Stimulated activated CD4-positive, alpha-beta T cell treated with anti-CD3 and anti-CD28 coated beads, Interleukin-15, amount 100 ng/mL, for 24 hours (primary cell): ENCODE measurements at regions not wholly inside any gene's neighbourhood (a gene's known extent, or its start where the extent isn't known, plus 50 kb on each side); places are given as distances from the start of the nearest gene placed in this dataset.
"Not testable (repeated sequence)": the region's sequence is repeated elsewhere in the genome, so short reads cannot be mapped to it uniquely, and the experiment has no call there.

ENCODE experiments used
- DNase-seq: peaks from one replicate; pipeline ENCODE4 v3.0.0-alpha.2; 2020

GRCh38 chr1:222415441-222415840, 132.5 kb downstream of the HHIPL2 start:
- no peak for DNase-seq

GRCh38 chr1:222413991-222414549, 133.8 kb downstream of the HHIPL2 start:
- DNase-seq: no peak

- no peak for DNase-seq
Observed at GRCh38 chr1:222413436-222413835, 134.5 kb downstream of the HHIPL2 start.

- DNase-seq: no peak
Observed at GRCh38 chr1:222404710-222405109, 143.2 kb downstream of the HHIPL2 start.

DNA sequence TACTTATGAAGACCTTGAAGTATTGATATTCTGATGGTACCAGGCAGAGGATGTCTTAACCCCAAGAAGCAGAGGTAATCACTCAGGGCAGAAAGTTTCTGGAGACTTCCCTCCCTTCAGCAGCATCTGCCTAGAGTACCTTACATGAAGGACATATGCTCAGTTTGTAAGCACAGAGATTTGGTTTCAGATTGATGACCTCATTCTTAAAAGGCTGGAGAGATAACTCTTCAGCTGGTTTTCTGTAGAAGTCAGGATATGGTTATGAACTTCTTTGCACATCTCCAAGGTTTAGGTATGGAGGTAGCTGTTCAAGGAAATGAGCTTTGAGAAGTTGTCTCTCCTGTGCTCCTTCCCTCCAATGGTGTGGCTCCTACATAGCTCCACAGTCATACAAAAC, 148.7 kb downstream of the HHIPL2 start:
- no peak for DNase-seq

DNA sequence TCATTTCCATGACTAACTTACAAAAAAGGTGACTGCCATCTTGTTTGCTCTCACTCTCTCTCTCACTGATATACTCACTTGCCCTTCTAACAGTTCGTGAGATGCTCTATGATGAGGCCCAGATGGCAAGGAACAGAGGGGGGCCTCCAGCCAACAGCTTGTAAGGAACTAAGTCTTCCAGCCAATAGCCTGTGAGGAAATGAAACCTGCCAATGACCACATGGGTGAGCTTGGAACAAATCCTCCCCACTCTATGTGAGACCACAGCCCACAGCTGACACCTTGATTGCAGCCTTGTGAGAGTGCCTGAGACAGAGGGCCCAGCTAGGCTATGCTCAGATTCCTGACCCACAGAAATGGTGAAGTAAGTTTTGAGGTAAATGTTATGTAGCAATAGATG, 153.7 kb downstream of the HHIPL2 start:
- DNase-seq: no peak

GRCh38 chr1:222392556-222392955, 155.3 kb downstream of the HHIPL2 start:
- DNase-seq: no peak

GRCh38 chr1:222390181-222390580, 157.7 kb downstream of the HHIPL2 start:
- DNase-seq: no peak

DNA sequence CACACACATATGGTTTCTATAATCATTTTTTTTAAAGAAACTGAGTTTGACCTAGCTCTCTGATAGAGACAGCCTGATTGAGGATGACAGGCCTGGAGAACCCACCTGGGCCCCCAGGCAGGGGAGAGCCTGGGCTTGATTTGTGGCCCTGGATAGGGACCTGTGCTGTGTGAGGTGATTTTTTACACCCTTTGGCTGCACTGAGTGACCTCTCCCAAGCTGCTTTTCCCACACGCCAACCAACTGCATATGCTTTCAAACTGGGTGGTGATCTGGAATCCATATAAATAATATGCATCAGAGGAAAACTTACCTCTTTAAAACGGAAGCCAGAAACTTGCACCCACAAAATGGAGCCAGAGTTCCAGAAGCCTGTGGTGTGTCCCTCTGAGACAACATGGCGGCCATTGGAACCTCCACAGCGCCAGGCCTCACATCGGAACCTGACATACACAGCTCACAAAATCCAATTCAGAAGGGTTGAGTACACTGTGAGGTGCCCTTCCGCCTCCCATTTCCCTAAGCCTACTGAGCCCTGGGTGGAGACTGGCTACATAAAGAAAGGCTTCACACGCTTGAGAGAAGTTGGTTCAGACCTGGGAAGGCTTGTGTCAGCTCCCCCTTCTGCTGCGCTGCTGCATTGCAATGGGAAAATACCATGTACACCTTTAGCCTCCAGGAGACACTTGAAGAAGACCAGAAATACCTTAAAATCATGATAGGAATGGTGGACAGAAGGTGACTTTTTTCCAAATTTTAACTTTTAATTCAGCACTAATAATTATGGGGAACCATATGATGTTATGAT, 160.7 kb downstream of the HHIPL2 start:
- DNase-seq: no peak

DNA sequence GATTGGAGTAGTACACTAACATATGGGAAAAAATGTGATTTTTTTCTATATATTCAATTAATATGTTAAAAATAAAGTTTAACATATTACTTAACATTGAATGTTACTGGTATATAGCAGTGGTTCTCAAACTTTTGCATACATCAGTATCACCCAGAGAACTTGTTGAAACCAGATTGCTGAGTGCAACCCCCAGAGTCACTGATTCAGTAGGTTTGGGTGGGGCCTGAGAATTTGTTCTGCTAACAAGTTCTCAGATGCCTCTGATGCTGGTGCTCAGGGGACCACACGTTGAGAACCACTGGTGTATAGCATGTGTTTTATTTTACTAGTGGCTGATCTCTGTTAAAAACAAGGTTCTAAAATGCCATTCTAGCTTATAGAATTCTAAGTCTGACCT, 161.9 kb downstream of the HHIPL2 start:
- DNase-seq: no peak

GRCh38 chr1:222385262-222385661, 162.6 kb downstream of the HHIPL2 start:
- no peak for DNase-seq

DNA sequence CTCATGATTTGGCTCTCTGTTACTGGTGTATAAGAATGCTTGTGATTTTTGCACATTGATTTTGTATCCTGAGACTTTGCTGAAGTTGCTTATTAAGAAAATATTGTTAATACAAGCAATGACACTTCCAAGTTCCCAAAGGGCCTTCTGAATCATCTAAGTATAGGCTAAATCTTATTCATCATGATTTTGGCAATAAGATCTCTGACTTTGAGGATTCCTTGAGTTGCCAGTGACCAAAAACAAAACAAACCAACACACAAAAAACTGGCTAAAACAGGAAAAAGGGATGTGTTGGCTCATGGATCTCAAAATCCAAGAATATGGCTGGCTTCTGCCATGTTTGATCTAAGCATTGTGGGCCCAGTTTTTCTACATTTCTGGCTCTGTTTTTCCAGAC, 163.4 kb downstream of the HHIPL2 start:
- no peak for DNase-seq

DNA sequence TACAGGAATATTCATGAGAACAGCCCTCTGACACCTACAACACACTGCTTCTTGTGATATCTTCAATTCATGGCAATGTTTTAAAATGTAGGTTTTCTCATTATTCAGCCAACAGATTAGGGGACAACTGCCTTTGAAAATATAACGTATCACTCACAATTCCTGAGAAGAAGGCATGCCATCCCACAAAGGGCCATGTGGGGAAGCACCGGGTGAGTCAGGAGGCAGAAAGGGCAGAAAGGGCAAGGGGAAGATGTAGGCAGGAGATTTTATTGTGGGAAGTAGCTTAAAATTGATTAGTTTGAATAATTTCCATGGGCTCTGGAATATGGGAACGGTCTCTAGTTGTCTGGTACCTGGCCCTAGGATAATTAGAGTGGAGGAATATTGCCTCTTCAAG, 165.7 kb downstream of the HHIPL2 start:
- DNase-seq: no peak

DNA sequence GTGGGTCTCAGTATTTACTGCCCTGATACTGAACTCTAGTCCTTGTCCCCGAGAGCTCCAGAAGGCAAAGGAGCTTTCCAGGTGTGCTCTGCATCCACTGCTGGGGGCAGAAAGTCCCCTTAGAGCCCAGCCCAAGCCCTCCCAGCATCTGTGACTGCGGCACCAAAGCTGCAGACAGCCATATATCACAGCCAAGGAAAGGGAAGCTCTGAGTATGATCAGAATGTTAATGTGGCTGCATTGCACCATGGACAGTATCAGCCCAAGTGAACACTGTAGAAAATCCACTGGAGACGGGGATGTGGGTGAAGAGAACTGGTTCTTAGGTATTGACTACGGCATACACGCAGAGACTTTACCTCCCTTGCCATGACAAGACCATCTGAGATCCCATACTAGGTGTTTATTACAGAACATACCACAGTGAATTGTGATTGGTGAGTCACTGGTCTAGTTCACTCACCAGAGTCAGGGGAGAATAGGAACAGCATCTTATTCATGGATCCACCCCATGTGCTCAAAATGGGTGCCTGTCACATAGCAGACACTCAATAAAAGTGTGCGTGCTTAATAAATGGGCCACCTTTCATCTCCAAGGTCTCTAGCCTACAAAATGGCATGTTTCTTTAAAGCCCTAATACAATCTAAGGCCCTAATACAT, 170.3 kb downstream of the HHIPL2 start:
- no peak for DNase-seq

DNA sequence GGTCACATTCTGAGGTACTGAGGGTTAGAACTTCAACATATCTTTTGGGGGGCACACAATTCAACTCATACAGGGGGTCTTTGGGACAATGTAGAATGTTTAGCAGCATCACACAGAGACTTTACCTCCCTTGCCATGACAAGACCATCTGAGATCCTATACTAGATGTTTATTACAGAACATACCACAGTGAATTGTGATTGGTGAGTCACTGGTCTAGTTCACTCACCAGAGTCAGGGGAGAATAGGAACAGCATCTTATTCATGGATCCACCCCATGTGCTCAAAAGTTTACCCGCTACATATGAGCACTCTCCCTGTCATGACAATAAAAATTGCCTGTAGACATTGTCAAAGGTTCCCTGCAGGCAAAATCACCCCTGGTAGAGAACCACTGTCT, 171.1 kb downstream of the HHIPL2 start:
- DNase-seq: not testable (repeated sequence)

DNA sequence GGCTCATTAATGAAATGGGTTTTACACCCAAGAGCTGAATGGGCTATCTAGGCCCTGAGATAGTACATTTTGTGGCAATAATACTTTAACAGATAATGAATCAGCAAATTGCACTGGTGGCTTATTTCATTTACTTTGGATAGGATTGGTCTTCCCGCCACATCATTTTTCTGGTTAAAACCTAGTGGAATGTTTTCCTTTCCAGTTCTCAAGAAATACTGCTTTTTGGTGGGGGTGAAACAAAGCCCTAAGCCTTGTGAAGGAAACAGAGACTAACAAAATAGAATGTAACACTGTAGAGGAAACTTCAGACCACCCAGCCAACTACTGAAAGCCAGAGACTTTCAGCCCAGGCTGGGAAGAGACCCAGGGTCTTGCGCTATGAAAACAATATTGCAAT, 172.2 kb downstream of the HHIPL2 start:
- no peak for DNase-seq

DNA sequence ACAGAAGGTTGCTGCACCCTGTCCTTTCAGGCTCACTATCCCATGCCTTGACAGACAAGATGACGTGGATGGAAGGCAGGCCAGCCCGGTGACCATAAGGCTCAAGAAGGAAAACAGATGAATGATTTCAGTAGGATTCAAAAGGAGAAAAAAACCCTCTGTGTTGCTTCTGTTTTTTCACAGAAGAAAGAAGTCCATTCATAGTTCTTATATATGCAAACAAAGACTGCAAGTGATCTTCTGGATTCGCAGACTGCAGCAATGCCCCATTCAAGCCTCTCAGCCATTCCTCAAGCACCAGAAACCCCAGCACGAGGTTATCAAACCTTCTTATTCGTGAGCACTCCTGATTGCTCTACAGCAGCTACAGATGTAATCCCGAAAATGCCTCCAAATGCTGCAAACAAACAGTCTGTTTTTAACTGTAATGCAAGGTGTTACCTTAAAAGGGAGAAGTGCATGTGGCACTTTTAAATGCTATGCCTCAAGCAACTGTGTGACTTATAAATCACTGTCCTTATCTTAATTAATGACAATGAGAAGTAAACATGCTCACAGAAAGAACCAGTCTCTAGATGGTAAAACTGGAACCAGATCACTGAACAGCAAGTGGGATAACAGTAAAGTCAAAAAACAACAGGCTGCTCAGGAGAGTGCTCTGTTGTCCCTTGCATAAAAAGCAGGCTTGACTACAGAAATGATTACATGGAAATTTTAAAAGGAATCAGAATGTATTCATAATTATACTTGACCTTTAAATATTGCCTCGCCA, 173.9 kb downstream of the HHIPL2 start:
- DNase-seq: no peak

DNA sequence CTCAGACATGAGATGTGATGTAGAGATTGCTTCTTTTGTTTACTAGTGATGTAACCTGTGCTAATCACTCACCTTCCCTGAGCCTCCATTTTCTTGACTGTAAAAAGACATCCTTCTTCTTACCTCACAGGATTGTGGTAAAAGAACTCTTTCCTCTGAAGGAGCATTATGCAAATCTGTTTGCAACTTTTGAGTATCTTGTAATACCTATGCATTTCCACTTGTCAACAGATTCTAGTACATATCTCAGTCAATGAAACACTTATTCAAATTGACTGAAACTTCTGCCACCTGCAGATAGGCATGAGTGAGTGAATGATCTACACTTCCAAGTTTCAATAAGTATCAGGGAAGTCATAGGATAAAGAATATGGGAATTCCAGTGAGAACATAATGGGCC, 174.7 kb downstream of the HHIPL2 start:
- no peak for DNase-seq

- no peak for DNase-seq
Observed at GRCh38 chr1:222372221-222372620, 175.7 kb downstream of the HHIPL2 start.

DNA sequence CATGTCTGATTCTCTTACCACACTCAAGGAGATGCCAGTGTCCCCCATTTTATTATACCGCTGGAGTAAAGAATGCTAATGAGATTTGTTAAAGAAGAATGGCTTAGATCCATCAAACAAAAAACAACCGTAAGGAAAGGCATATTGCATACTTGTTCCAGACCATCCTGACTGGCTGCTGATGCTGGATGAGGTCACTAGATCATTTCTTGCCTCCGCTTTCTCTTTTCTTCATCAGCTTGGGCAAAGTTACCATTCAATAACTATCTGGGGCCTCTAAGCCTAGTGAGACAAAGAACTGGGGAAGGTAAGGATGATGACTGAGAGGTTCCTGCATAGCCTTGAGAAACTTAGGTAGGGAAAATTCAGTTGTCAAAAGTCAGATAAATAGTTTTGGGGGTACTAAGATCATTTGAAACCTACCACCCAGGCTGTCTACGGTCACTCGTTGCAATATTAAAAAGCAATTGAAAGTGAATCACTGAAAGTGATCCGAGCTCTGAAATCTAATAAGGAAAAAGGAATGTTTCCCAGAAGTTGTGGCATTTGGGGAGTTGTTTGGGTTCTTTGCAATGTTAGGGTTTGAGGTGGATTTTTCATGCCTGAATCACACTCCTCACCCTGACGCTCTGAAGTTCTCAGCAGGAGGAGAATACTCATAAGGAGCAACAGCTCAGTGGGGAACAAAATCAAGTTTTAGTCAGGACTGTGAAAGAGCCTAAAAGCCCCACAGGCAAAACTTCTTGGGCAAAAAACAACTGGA, 176.8 kb downstream of the HHIPL2 start:
- no peak for DNase-seq

DNA sequence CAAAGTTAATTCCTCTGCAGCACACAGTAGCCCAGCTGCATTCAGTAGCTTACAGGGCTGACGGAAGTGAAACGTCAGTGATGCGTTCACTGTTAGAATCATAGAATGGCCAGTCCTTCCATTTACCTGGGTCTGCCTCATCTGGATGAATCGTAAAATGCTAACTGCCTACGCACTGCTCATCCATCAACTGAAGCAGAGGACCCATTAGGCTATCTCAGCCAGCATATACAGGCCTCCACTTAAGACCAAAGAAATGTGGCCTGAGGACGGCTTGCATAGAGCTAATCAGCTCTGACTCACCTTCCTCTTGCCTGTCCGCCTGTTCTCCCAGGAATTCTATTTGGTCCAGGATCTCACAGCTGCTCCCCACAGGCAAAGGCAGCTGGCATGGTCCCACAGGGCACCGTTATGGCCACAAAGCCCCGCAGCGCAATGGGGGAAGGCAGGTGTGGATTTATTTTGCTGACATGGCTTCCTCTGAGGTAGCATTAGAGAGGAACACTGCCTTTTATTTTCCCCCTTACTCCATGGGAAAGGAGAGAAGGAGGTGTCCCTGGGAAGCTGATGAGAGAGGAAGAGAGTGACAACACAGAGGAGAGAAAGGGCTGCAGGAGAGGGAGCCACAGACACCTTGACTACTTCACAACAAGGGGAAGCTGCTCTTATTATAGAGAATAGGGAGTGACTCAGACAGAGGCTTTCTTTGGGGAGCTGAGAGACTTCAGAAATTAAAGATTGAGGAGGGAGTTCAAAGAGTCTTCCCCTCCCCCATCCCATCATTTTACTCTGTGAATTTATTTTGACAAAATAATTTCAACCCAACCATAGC, 177.6 kb downstream of the HHIPL2 start:
- no peak for DNase-seq

- DNase-seq: no peak
Observed at GRCh38 chr1:222369148-222369547, 178.8 kb downstream of the HHIPL2 start.
